H1 (cell line): ENCODE measurements at regions not wholly inside any gene's neighbourhood (a gene's known extent, or its start where the extent isn't known, plus 50 kb on each side); places are given as distances from the start of the nearest gene placed in this dataset.

Source experiments
- BACH1 ChIP-seq: IDR thresholded peaks from 2 replicates; pipeline ENCODE4 v1.6.1; 2012; ENCODE audit warnings: low read length, improper control_type of control experiment
- CBX8 ChIP-seq: fragments of 300-800, 300-1000 bp; sonication (generic); IDR thresholded peaks from 2 replicates; pipeline ENCODE4 v1.7.1; 2016; ENCODE audit warnings: low read depth, low read length, borderline replicate concordance
- CHD7 ChIP-seq: fragments of 300-600 bp; sonication (generic); IDR thresholded peaks from 2 replicates; pipeline ENCODE4 v1.7.1; 2012; ENCODE audit warnings: low read length, moderate library complexity, mild to moderate bottlenecking, inconsistent platforms; ENCODE audit not compliant: insufficient replicate concordance
- EZH2 ChIP-seq: fragments of 200-600 bp; sonication (generic); IDR thresholded peaks from 2 replicates; pipeline ENCODE4 v1.7.1; 2012; ENCODE audit warnings: low read depth, mild to moderate bottlenecking, moderate library complexity, low read length, inconsistent platforms; ENCODE audit not compliant: severe bottlenecking
- SP1 ChIP-seq: IDR thresholded peaks from 2 replicates; pipeline ENCODE4 v1.6.1; 2011; ENCODE audit warnings: low read depth, low read length
- SP2 ChIP-seq: IDR thresholded peaks from 2 replicates; pipeline ENCODE4 v1.6.1; 2012; ENCODE audit warnings: mild to moderate bottlenecking, low read length, inconsistent platforms

GRCh38 chr1:4963251-4963650, 308.8 kb downstream of the AJAP1 start (continued):
- TF ChIP-seq CHD7 (no peak), CBX8 (no peak), BACH1 (no peak), EZH2 (no peak), SP1 (no peak), SP2 (no peak)
